GM12874 (cell line): ENCODE measurements at regions not wholly inside any gene's neighbourhood (a gene's known extent, or its start where the extent isn't known, plus 50 kb on each side); places are given as distances from the start of the nearest gene placed in this dataset.

Experiments
- CTCF ChIP-seq: IDR thresholded peaks from 2 replicates; pipeline ENCODE4 v1.5.1; 2011; ENCODE audit warnings: low read depth, mild to moderate bottlenecking, control low read depth, low read length, moderate library complexity; ENCODE audit not compliant: insufficient read depth

- no peak for TF ChIP-seq CTCF
These were observed 301.7 kb downstream of the KCNS3 start for GRCh38 chr2:18180031-18180610.

GRCh38 chr2:18178736-18179349 lies 300.4 kb downstream of the KCNS3 start:
- TF ChIP-seq CTCF, result peak; percentile 66

- no peak for TF ChIP-seq CTCF
These were observed 298.3 kb downstream of the KCNS3 start for GRCh38 chr2:18176679-18177215.

- TF ChIP-seq CTCF, result no peak
These were observed 294.1 kb downstream of the KCNS3 start for GRCh38 chr2:18172607-18173006.

- no peak for TF ChIP-seq CTCF
These were observed 293.0 kb downstream of the KCNS3 start for GRCh38 chr2:18171191-18172139.

- no peak for TF ChIP-seq CTCF
These were observed 292.2 kb downstream of the KCNS3 start for GRCh38 chr2:18170642-18171041.

GRCh38 chr2:18169893-18170175 lies 291.4 kb downstream of the KCNS3 start:
- no peak for TF ChIP-seq CTCF
